ENCODE measurements at regions not wholly inside any gene's neighbourhood (a gene's known extent, or its start where the extent isn't known, plus 50 kb on each side); places are given as distances from the start of the nearest gene placed in this dataset.
"Not testable (repeated sequence)": the region's sequence is repeated elsewhere in the genome, so short reads cannot be mapped to it uniquely, and the experiment has no call there.

GRCh38 chr4:14920759-14921320 lies 81.4 kb upstream of the CPEB2 start:
- Histone ChIP-seq H3K9me3 (ENCODE audit: control insufficient read depth, insufficient read depth, low read length) (no peaks in the 10 kb centered on the region), H3K4me2 (ENCODE audit: low read length) (no peak overlapping the region), H4K20me1 (ENCODE audit: control insufficient read depth, insufficient read depth, low read depth, low read length) (no peaks in the 10 kb centered on the region), H3F3A (ENCODE audit: control insufficient read depth, insufficient read depth) (no peaks in the 10 kb centered on the region), H3K4me1 (ENCODE audit: control insufficient read depth, low read length) (no peaks in the 10 kb centered on the region), H3K27ac (ENCODE audit: low read depth, low read length) (no peak overlapping the region), H3K79me2 (ENCODE audit: control insufficient read depth, low read length) (no peaks in the 10 kb centered on the region), H3K27me3 (ENCODE audit: control insufficient read depth, low read length) (no peaks in the 10 kb centered on the region), H3K9me2 (replicated peaks; ENCODE audit: control insufficient read depth, low read length) (no peaks in the 10 kb centered on the region), H3K36me3 (ENCODE audit: control insufficient read depth, low read length) (no peaks in the 10 kb centered on the region), H3K4me3 (ENCODE audit: low read length) (no peak overlapping the region)
- TF ChIP-seq CTCF (IDR thresholded peaks at IDR 0.05; ENCODE audit: low read depth, low read length, poor library complexity, severe bottlenecking) (no peak), EZH2phosphoT487 (IDR thresholded peaks at IDR 0.05; ENCODE audit: borderline replicate concordance, low read length) (no peak)

- not testable (repeated sequence) for H3K27me3 ChIP-seq (ENCODE audit: control insufficient read depth, low read length); H4K20me1 ChIP-seq (ENCODE audit: control insufficient read depth, insufficient read depth, low read depth, low read length); H3K9me2 ChIP-seq (replicated peaks; ENCODE audit: control insufficient read depth, low read length); H3K4me1 ChIP-seq (ENCODE audit: control insufficient read depth, low read length); H3K4me2 ChIP-seq (ENCODE audit: low read length); H3K36me3 ChIP-seq (ENCODE audit: control insufficient read depth, low read length); H3K27ac ChIP-seq (ENCODE audit: low read depth, low read length); H3K4me3 ChIP-seq (ENCODE audit: low read length); H3K9me3 ChIP-seq (ENCODE audit: control insufficient read depth, insufficient read depth, low read length); H3K79me2 ChIP-seq (ENCODE audit: control insufficient read depth, low read length); H3F3A ChIP-seq (ENCODE audit: control insufficient read depth, insufficient read depth)
Observed at GRCh38 chr4:14921781-14922180, 80.5 kb upstream of the CPEB2 start.

- no peaks in the 10 kb centered on the region for H3K9me3 ChIP-seq (ENCODE audit: control insufficient read depth, insufficient read depth, low read length)
- TF ChIP-seq CTCF (IDR thresholded peaks at IDR 0.05; ENCODE audit: low read depth, low read length, poor library complexity, severe bottlenecking) (no peak), EZH2phosphoT487 (IDR thresholded peaks at IDR 0.05; ENCODE audit: borderline replicate concordance, low read length) (no peak)
- H3K9me2 ChIP-seq (replicated peaks; ENCODE audit: control insufficient read depth, low read length) = no peaks in the 10 kb centered on the region
- no peaks in the 10 kb centered on the region for H3K79me2 ChIP-seq (ENCODE audit: control insufficient read depth, low read length)
- no peak overlapping the region for H3K27ac ChIP-seq (ENCODE audit: low read depth, low read length)
- no peaks in the 10 kb centered on the region for H4K20me1 ChIP-seq (ENCODE audit: control insufficient read depth, insufficient read depth, low read depth, low read length)
- no peak overlapping the region for H3K4me2 ChIP-seq (ENCODE audit: low read length)
- H3K4me3 ChIP-seq (ENCODE audit: low read length) = no peak overlapping the region
- H3K27me3 ChIP-seq (ENCODE audit: control insufficient read depth, low read length) = no peaks in the 10 kb centered on the region
- no peaks in the 10 kb centered on the region for H3K36me3 ChIP-seq (ENCODE audit: control insufficient read depth, low read length)
- H3K4me1 ChIP-seq (ENCODE audit: control insufficient read depth, low read length) = no peaks in the 10 kb centered on the region
- H3F3A ChIP-seq (ENCODE audit: control insufficient read depth, insufficient read depth) = no peaks in the 10 kb centered on the region
Observed at GRCh38 chr4:14924076-14924811, 78.0 kb upstream of the CPEB2 start.

GRCh38 chr4:14924812-14925344 lies 77.4 kb upstream of the CPEB2 start:
- no peak overlapping the region for H3K4me3 ChIP-seq (ENCODE audit: low read length)
- no peaks in the 10 kb centered on the region for H3K9me3 ChIP-seq (ENCODE audit: control insufficient read depth, insufficient read depth, low read length)
- TF ChIP-seq EZH2phosphoT487 (IDR thresholded peaks at IDR 0.05; ENCODE audit: borderline replicate concordance, low read length) (no peak), CTCF (IDR thresholded peaks at IDR 0.05; ENCODE audit: low read depth, low read length, poor library complexity, severe bottlenecking) (no peak)
- no peaks in the 10 kb centered on the region for H3K4me1 ChIP-seq (ENCODE audit: control insufficient read depth, low read length)
- no peaks in the 10 kb centered on the region for H3K79me2 ChIP-seq (ENCODE audit: control insufficient read depth, low read length)
- H3K36me3 ChIP-seq (ENCODE audit: control insufficient read depth, low read length) = no peaks in the 10 kb centered on the region
- H4K20me1 ChIP-seq (ENCODE audit: control insufficient read depth, insufficient read depth, low read depth, low read length) = no peaks in the 10 kb centered on the region
- H3K27ac ChIP-seq (ENCODE audit: low read depth, low read length) = no peak overlapping the region
- no peak overlapping the region for H3K4me2 ChIP-seq (ENCODE audit: low read length)
- no peaks in the 10 kb centered on the region for H3F3A ChIP-seq (ENCODE audit: control insufficient read depth, insufficient read depth)
- H3K9me2 ChIP-seq (replicated peaks; ENCODE audit: control insufficient read depth, low read length) = no peaks in the 10 kb centered on the region
- no peaks in the 10 kb centered on the region for H3K27me3 ChIP-seq (ENCODE audit: control insufficient read depth, low read length)

Measured in DOHH2 (cell line).